Activated naive CD8-positive, alpha-beta T cell treated with anti-CD3 and anti-CD28 coated beads for 36 hours (primary cell): ENCODE measurements at regions not wholly inside any gene's neighbourhood (a gene's known extent, or its start where the extent isn't known, plus 50 kb on each side); places are given as distances from the start of the nearest gene placed in this dataset.
"Not testable (repeated sequence)": the region's sequence is repeated elsewhere in the genome, so short reads cannot be mapped to it uniquely, and the experiment has no call there.

Source experiments
- DNase-seq: peaks from one replicate; pipeline ENCODE4 v3.0.0; 2021
- H3K27ac Mint-ChIP-seq: one replicate; pipeline ENCODE4 v1.8.0; 2022; ENCODE audit warnings: mild to moderate bottlenecking, moderate library complexity, mixed read lengths
- H3K27me3 Mint-ChIP-seq: one replicate; pipeline ENCODE4 v1.8.0; 2022; ENCODE audit warnings: mild to moderate bottlenecking, mixed read lengths
- H3K36me3 Mint-ChIP-seq: one replicate; pipeline ENCODE4 v1.8.0; 2021; ENCODE audit warnings: mild to moderate bottlenecking, mixed read lengths
- H3K4me1 Mint-ChIP-seq: one replicate; pipeline ENCODE4 v1.8.0; 2021; ENCODE audit warnings: mixed read lengths
- H3K4me3 Mint-ChIP-seq: one replicate; pipeline ENCODE4 v1.8.0; 2022; ENCODE audit warnings: mild to moderate bottlenecking, moderate library complexity, mixed read lengths
- H3K9me3 Mint-ChIP-seq: one replicate; pipeline ENCODE4 v1.8.0; 2022; ENCODE audit warnings: mixed read lengths

DNA sequence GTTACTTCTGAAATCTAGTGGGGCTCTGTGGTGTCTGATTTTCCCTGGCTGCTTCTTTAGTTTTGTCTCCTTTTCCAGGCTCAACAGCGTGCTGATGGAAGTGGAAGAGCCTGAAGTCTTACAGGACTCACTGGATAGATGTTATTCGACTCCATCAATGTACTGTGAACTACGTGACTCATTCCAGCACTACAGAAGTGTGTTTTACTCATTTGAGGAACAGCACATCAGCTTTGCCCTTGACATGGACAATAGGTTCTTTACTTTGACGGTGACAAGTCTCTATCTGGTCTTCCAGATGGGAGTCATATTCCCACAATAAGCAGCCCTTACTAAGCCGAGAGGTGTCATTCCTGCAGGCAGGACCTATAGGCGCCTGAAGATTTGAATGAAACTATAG lies 51.1 kb downstream of the NBPF8 start:
- not testable (repeated sequence) for H3K4me3 Mint-ChIP-seq, H3K27ac Mint-ChIP-seq, H3K36me3 Mint-ChIP-seq, H3K4me1 Mint-ChIP-seq, H3K9me3 Mint-ChIP-seq, DNase-seq, H3K27me3 Mint-ChIP-seq

DNA sequence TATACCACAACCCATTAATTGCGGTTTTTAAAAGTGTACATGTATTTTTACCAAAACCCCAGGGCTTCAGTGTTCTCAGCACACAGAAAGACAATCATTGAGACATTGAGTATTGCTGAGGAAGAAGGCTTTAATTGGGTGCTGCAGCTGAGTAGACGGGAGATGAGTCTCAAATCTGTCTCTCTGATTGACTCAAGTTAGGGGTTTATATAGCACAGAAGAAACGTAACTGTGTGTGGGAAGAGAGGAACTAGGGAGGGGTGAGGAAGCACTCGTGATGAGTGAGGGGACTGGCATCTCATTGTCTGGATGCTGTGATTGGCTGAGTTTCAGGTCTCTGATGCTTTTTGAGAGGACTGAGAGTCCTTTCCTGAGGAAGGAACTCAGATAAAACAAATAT lies 62.8 kb downstream of the NBPF8 start:
- H3K4me3 Mint-ChIP-seq, H3K27me3 Mint-ChIP-seq, H3K27ac Mint-ChIP-seq, H3K9me3 Mint-ChIP-seq, H3K4me1 Mint-ChIP-seq, DNase-seq: not testable (repeated sequence)
- H3K36me3 Mint-ChIP-seq, result peaks cover 10% of the 10 kb centered on the region

DNA sequence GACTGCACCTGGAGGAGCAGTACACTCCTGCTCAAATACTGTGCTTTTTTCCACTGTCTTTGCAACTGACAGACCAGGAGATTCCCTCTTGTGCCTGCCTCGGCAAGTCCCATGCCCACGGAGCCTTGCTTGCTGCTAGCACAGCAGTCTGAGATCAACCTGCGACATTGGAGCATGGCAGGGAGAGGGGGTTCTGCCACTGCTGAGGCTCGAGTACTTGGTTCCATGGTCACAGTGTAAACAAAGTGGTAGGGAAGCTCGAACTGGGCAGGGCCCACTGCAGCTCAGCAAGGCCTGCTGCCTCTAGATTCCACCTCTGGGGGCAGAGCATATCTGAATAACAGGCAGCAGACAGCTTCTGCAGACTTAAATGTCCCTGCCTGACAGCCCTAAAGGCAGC lies 63.6 kb downstream of the NBPF8 start:
- peaks cover 14% of the 10 kb centered on the region for H3K36me3 Mint-ChIP-seq
- DNase-seq, result not testable (repeated sequence)

DNA sequence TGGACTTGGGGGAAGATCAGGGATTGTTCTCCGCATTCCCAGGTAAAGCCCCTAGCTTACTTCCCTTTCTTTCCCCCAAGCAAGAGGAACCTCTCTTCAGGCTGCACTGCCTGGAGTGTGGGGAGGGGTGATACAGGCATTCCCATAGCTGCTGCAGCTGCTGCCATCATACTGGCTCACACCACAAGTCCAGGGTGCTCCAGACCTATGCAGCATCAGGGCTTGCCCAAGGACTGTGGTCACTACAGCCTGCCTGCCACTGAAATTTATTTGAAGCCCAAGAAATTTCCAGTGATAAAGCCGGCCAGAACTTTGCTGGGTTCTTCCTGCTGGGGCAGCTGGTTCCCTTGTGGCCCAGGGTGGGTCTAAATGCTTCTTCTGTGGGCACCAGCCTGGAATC lies 72.7 kb downstream of the NBPF8 start:
- peaks cover 15% of the 10 kb centered on the region for H3K36me3 Mint-ChIP-seq
- not testable (repeated sequence) for H3K27ac Mint-ChIP-seq, H3K27me3 Mint-ChIP-seq, H3K4me3 Mint-ChIP-seq, H3K4me1 Mint-ChIP-seq, H3K9me3 Mint-ChIP-seq, DNase-seq

More for the DNA sequence above, 63.6 kb downstream of the NBPF8 start:
- not testable (repeated sequence) for H3K9me3 Mint-ChIP-seq, H3K27me3 Mint-ChIP-seq, H3K4me3 Mint-ChIP-seq, H3K27ac Mint-ChIP-seq, H3K4me1 Mint-ChIP-seq

DNA sequence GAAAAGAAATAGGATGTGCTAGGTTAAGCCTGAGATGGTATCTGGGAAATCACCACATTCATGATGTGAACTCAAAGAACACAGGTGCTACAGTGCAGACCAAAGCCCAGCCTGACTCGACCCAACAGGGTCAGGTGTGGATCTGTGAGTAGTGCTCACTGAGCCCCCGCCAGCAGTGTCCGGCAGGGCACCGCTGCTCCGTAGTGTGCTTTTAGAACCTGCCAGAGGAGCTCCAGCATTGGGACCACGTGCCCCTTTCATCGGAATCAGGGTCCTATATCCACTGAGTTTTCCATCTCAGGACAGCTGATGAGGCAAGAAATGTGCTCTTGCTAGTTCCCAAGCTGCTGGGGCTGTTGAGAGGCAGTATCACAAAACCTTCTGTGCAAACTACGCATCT lies 74.4 kb downstream of the NBPF8 start:
- H3K27ac Mint-ChIP-seq, H3K4me1 Mint-ChIP-seq, H3K4me3 Mint-ChIP-seq, H3K9me3 Mint-ChIP-seq, DNase-seq, H3K27me3 Mint-ChIP-seq: not testable (repeated sequence)
- H3K36me3 Mint-ChIP-seq, result peaks cover 11% of the 10 kb centered on the region

DNA sequence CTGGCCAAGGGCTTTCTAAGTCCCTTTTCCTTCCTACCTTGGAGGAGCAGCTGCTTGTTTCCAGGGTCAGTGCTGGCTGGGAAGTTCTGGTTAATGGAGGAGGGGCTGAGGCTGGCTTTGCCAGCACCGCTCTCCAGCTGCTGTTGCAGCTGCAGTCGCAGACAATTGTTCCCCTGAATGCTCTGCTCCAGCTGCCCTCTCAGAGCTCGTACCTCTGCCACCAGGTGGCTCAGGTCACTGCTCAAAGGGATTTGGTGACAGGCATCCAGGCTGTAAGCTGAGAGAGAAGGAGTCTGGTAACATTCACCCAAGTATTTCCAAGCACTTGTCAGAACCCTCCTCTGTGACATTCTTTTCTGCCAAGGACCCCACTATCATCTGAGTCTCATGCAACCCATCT lies 82.3 kb downstream of the NBPF8 start:
- not testable (repeated sequence) for DNase-seq, H3K36me3 Mint-ChIP-seq, H3K27me3 Mint-ChIP-seq, H3K27ac Mint-ChIP-seq, H3K9me3 Mint-ChIP-seq, H3K4me1 Mint-ChIP-seq, H3K4me3 Mint-ChIP-seq

DNA sequence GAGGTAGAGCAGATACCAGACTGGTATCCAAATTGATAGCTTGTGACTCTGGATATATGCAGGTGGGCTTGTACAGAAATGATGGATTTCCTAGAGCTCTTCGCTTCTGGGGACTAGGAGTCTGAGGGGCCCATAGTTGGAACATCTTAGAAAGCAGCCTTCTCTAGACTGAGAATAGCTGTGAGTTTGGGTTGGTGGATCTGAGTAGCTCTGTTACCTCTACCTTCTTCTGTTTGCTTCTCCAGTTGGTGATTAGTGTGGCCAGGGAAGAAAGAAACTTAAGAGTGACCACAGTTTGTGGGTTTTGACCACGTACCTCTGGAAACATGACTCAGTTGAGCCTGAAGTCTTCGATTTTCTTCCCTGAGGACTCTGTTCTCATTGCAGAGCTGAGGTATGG lies 88.4 kb downstream of the NBPF8 start:
- not testable (repeated sequence) for H3K4me1 Mint-ChIP-seq, H3K27ac Mint-ChIP-seq, H3K27me3 Mint-ChIP-seq, H3K9me3 Mint-ChIP-seq, DNase-seq, H3K36me3 Mint-ChIP-seq, H3K4me3 Mint-ChIP-seq

DNA sequence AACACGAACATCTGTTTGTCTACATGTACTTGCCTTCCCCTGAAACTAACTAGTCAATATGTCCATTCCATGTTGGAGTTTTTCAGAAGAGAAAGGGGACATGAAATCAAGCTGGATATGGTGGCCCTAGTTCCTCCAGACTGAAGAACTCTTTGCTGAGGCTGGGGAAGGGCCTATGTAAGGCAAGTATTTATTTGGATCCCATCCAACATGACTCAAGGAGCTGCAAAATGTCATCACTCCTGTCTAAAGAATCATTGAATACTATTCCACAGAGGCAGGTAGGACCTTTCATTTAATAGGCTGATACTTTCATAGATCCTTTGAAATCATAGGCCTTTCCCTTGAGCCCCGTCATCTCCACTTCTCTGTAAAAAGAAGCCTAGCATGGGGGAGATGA lies 91.5 kb downstream of the NBPF8 start:
- not testable (repeated sequence) for H3K27me3 Mint-ChIP-seq, H3K4me3 Mint-ChIP-seq, H3K9me3 Mint-ChIP-seq, H3K36me3 Mint-ChIP-seq, DNase-seq, H3K27ac Mint-ChIP-seq, H3K4me1 Mint-ChIP-seq

DNA sequence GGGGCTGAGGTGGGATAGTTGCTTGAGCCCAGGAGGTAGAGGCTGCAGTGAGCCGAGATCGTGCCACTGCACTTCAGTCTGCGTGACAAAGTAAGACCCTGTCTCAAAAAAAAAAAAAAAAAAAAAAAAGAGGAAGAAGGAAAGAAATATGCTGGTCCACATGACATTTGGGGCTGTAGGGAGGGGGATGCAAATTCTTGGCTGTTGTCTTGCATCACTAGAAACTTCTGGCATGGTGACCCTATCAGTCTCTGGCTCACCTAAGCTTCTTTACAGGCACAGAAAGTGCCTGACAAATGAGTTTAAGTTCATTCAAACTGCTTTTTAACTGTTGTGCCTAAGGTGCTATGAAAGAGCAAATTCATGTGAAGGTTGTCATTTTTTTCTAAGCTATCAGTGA lies 93.5 kb downstream of the NBPF8 start:
- H3K4me1 Mint-ChIP-seq, H3K4me3 Mint-ChIP-seq, DNase-seq, H3K27me3 Mint-ChIP-seq, H3K9me3 Mint-ChIP-seq, H3K27ac Mint-ChIP-seq, H3K36me3 Mint-ChIP-seq: not testable (repeated sequence)

DNA sequence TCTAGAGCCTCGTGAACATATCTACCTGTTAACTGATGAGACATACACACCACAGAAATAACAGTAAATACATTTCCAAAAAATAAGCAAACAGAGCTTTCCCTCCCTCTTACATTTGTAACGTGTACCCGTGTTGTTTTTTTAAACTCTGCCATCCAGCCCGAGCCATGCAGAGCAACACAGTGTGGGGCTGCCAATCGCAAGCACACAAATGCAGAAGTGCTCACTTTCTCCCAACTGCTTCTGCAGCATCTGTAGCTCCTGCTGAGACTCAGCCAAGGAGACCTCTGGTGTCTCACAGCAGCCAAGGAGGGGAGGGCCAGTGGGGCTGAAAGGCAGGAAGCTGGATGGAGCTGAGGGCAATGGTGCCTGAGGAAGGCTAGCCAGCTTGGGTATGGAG lies 94.4 kb downstream of the NBPF8 start:
- H3K27me3 Mint-ChIP-seq, H3K36me3 Mint-ChIP-seq, H3K9me3 Mint-ChIP-seq, H3K4me1 Mint-ChIP-seq, H3K27ac Mint-ChIP-seq, H3K4me3 Mint-ChIP-seq, DNase-seq: not testable (repeated sequence)

DNA sequence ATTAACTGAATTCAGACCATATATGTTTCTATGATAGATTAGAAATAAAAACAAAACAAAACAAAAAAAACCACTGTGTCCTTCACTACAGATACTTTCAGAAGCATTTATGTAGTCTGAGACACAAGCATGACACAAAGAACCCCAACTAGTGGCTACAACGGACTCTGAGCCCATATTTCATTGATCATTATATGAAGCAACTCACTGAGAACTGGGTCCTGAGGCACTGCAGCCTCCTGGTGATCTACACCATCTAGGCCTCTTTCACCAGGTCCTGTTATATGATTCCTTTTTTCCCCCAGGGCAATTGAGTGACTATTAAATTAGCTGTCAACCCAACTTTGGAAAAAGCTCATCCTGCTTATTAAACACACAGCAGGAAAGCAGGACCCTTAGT lies 98.3 kb downstream of the NBPF8 start:
- not testable (repeated sequence) for H3K36me3 Mint-ChIP-seq, DNase-seq, H3K4me3 Mint-ChIP-seq, H3K27ac Mint-ChIP-seq, H3K4me1 Mint-ChIP-seq, H3K9me3 Mint-ChIP-seq, H3K27me3 Mint-ChIP-seq

DNA sequence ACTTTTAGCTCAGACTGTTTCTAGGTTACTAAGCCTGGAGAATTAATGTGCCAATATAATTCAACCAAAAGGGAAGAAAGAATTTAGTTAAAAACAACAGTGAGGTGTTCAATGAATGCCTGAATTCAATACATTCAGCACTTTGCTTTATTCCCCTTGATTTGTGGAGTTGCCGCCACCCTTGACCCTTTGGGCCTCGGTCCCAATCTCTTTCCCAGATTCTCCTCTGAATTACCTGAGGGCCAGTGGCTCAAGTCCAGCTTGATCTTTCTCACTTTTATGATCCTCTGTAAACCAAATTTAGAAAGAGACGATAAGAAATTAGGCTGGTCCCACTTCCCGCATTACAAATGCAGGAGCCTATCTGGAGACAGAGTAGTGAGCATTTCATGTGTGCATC lies 98.7 kb downstream of the NBPF8 start:
- not testable (repeated sequence) for H3K27me3 Mint-ChIP-seq, H3K4me1 Mint-ChIP-seq, H3K27ac Mint-ChIP-seq, H3K9me3 Mint-ChIP-seq, H3K4me3 Mint-ChIP-seq, H3K36me3 Mint-ChIP-seq, DNase-seq

DNA sequence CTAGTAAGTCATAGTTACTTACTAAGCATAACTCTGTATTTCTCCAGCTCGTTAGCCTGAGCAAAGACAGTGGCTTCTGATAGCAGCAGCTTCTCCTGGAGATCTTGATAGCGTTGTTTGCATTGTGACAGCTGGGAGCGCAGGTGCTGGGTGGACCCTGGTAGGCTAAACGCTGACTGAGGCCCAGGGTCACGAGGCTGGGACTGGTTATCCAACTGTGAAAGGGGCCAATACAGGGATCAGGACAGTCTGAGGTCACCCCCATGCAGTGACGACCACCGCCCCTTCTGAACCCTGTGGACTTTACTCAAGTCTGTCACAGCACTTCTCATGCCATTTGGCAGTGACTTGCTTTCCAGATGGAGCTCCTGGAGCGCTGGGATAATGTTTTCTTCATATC lies 104.4 kb downstream of the NBPF8 start:
- H3K9me3 Mint-ChIP-seq, H3K27me3 Mint-ChIP-seq, DNase-seq, H3K36me3 Mint-ChIP-seq, H3K4me3 Mint-ChIP-seq, H3K27ac Mint-ChIP-seq, H3K4me1 Mint-ChIP-seq: not testable (repeated sequence)

DNA sequence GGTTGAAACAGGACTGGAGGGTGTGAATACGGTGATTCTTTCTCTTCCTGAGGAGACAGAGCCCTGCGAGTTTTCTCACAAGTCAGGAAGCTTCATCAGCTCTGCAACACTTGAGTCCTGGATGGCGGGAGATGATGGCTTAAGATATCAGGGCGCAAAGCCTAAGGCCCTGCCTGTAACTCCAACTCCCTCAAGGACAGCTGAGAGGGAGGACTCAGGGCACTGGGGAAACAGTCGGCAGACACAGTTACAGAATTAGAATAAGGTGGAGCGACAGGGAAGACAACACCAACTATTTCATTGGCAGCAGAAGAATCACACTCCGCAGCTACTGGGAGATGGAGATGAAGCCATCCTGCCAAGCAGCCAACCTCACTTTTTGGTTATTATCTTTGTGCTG lies 109.6 kb downstream of the NBPF8 start:
- not testable (repeated sequence) for H3K9me3 Mint-ChIP-seq, DNase-seq, H3K36me3 Mint-ChIP-seq, H3K27me3 Mint-ChIP-seq, H3K4me1 Mint-ChIP-seq, H3K27ac Mint-ChIP-seq, H3K4me3 Mint-ChIP-seq

DNA sequence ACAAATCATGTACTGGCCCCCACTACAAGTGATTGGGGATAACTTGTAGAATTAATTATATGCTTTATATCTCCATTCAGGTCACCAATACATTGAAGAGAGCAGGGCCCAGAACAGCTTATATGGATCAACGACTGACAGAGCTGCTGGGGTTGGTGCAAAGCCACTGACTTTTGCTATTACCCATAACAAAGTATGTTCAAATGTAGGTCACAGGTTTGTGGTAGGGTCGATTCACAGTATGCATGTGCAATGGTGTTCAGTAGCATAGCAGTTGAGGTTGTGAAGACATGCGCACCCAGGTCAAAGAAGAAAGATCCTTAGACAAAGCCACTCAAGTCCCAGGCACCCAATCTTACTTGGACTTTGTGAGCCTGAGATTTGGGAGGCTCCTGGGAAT lies 110.6 kb downstream of the NBPF8 start:
- not testable (repeated sequence) for H3K4me3 Mint-ChIP-seq, H3K4me1 Mint-ChIP-seq, H3K9me3 Mint-ChIP-seq, H3K36me3 Mint-ChIP-seq, H3K27me3 Mint-ChIP-seq, H3K27ac Mint-ChIP-seq, DNase-seq

DNA sequence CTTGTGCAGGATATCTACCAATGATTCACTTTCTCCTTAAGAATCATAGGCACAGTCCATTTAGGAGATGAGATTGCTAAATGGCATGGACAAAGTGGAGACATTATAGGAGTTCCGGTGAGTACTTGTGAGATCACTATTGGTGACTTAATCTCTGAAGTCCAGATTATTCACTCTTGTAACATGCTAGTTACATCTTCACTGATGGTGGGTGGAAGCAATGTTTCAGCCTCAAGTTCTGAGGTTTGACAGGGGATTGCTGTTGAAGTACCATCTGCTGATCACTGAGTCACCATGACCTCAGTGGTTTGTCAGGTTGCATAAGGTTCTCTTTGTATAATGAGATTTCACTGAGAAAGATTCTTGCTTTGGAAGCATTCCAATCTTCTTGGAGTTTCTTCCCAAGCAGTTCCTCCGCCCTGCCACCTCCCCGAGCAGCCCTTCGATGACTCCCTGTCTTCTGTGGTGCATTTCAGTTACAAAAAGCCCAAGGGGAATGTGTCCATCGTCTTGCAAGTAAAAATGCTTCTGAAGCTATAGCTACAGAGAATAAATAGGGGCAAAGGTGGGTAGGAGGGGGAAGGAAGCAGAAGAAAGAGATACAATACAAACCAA lies 114.7 kb downstream of the NBPF8 start:
- not testable (repeated sequence) for H3K27me3 Mint-ChIP-seq, DNase-seq

DNA sequence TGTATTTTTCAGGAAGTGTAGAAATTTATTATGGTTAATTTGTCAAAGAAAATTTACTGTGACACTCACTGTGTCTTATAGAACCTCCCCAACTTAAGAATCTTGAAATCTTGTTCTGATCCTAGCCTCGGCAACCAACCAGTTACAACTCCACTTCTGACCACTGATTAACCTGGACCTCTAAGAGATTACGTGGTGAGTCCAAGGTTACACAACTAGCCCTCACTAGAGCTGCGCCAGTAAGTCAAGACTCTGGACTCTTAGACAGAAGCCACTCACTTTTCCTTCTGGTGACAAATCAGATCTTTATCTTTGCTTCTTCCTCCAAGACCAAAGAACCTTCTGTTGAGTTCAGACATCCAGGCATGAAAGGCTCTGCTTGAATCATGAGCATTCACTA lies 116.6 kb downstream of the NBPF8 start:
- H3K4me3 Mint-ChIP-seq, H3K27me3 Mint-ChIP-seq, H3K27ac Mint-ChIP-seq, H3K4me1 Mint-ChIP-seq, DNase-seq, H3K36me3 Mint-ChIP-seq, H3K9me3 Mint-ChIP-seq: not testable (repeated sequence)

More for the DNA sequence above, 114.7 kb downstream of the NBPF8 start:
- H3K36me3 Mint-ChIP-seq, H3K4me1 Mint-ChIP-seq, H3K4me3 Mint-ChIP-seq, H3K9me3 Mint-ChIP-seq: not testable (repeated sequence)
- peak overlapping the region; percentile 72 for H3K27ac Mint-ChIP-seq
